ENCODE measurements at regions not wholly inside any gene's neighbourhood (a gene's known extent, or its start where the extent isn't known, plus 50 kb on each side); places are given as distances from the start of the nearest gene placed in this dataset.

- TF ChIP-seq, protein P1, sequence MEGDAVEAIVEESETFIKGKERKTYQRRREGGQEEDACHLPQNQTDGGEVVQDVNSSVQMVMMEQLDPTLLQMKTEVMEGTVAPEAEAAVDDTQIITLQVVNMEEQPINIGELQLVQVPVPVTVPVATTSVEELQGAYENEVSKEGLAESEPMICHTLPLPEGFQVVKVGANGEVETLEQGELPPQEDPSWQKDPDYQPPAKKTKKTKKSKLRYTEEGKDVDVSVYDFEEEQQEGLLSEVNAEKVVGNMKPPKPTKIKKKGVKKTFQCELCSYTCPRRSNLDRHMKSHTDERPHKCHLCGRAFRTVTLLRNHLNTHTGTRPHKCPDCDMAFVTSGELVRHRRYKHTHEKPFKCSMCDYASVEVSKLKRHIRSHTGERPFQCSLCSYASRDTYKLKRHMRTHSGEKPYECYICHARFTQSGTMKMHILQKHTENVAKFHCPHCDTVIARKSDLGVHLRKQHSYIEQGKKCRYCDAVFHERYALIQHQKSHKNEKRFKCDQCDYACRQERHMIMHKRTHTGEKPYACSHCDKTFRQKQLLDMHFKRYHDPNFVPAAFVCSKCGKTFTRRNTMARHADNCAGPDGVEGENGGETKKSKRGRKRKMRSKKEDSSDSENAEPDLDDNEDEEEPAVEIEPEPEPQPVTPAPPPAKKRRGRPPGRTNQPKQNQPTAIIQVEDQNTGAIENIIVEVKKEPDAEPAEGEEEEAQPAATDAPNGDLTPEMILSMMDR (IDR thresholded peaks at IDR 0.05), result no peak
- DNase-seq (no peak), ATAC-seq (no peak)
- Histone ChIP-seq H3K9me3 (peaks cover 0 to 13% of the 10 kb centered on the region in 2 donors), H3K4me3 (no peak overlapping the region), H3K36me3 (no peaks in the 10 kb centered on the region), H3K4me1 (no peaks in the 10 kb centered on the region), H3K27me3 (no peaks in the 10 kb centered on the region), H3K27ac (no peak overlapping the region)
- intact Hi-C loops (cut with DNase I), result no loop called here
Measured at GRCh38 chr4:81850701-81851100, 379.0 kb upstream of the RASGEF1B start.

- intact Hi-C loops (cut with DNase I), result loop anchor here in 1 of 2 donors (5.0 kb wide), 1 partner anchor 378 kb away; no protein-coding TSS in a partner anchor
- DNase-seq (no peak), ATAC-seq (no peak)
- Histone ChIP-seq H3K4me1 (no peaks in the 10 kb centered on the region), H3K4me3 (no peak overlapping the region), H3K27me3 (no peaks in the 10 kb centered on the region), H3K27ac (no peak overlapping the region), H3K36me3 (no peaks in the 10 kb centered on the region), H3K9me3 (no peaks in the 10 kb centered on the region)
- TF ChIP-seq, protein P1 (IDR thresholded peaks at IDR 0.05), result no peak
Measured at GRCh38 chr4:81845761-81846160, 374.1 kb upstream of the RASGEF1B start.

- Histone ChIP-seq H3K4me3 (no peak overlapping the region), H3K9me3 (no peaks in the 10 kb centered on the region), H3K27me3 (no peaks in the 10 kb centered on the region), H3K4me1 (no peaks in the 10 kb centered on the region), H3K36me3 (no peaks in the 10 kb centered on the region), H3K27ac (no peak overlapping the region)
- TF ChIP-seq, protein P1 (IDR thresholded peaks at IDR 0.05), result no peak
- intact Hi-C loops (cut with DNase I), result loop anchor here in 1 of 2 donors (5.0 kb wide), 1 partner anchor 378 kb away; no protein-coding TSS in a partner anchor
- ATAC-seq, result peak; percentile 12
- DNase-seq, result no peak
Measured at GRCh38 chr4:81845273-81845672, 373.6 kb upstream of the RASGEF1B start.

DNA sequence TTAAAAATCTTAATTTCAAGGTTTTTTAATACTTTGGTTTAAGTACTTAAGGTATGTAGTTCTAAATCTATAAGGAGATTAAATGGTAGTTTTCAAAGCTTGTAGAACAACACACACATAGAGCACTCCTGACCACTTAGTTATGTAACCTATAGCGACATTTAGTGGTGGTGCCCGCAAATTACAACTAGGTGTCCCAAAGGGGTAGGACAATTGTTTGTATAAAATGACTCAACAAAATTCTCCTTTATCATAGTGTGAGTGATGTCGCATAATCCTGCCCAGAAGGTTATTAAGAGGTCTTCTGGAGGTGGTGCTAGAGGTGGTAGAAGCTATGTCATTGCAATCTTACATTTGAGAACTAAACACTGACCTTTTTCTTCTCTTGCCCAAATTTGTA lies 373.0 kb upstream of the RASGEF1B start:
- ATAC-seq (peak; percentile 99), DNase-seq (peak in 3 of 4 donors; percentile 51 to 78 (median 62))
- H3K27ac ChIP-seq, result no peak overlapping the region
- TF ChIP-seq, protein P1 (IDR thresholded peaks at IDR 0.05), result peak; percentile 72 to 81
- H3K4me1 ChIP-seq, result no peaks in the 10 kb centered on the region
- intact Hi-C loops (cut with DNase I), result loop anchor here in 1 of 2 donors (5.0 kb wide), 2 partner anchors 377 to 437 kb away; no protein-coding TSS in a partner anchor
- H3K27me3 ChIP-seq, result no peaks in the 10 kb centered on the region
- H3K36me3 ChIP-seq, result no peaks in the 10 kb centered on the region
- no peaks in the 10 kb centered on the region for H3K9me3 ChIP-seq
- H3K4me3 ChIP-seq, result no peak overlapping the region

GRCh38 chr4:81839347-81840042 lies 367.8 kb upstream of the RASGEF1B start:
- Histone ChIP-seq H3K4me1 (no peaks in the 10 kb centered on the region), H3K36me3 (no peaks in the 10 kb centered on the region), H3K27me3 (no peaks in the 10 kb centered on the region), H3K27ac (no peak overlapping the region), H3K9me3 (no peaks in the 10 kb centered on the region), H3K4me3 (no peak overlapping the region)
- intact Hi-C loops (cut with DNase I), result loop anchor here in 1 of 2 donors (5.0 kb wide), 1 partner anchor 432 kb away; no protein-coding TSS in a partner anchor
- DNase-seq, result no peak
- no peak for ATAC-seq
- TF ChIP-seq, protein P1 (IDR thresholded peaks at IDR 0.05), result no peak
